ENCODE measurements at regions not wholly inside any gene's neighbourhood (a gene's known extent, or its start where the extent isn't known, plus 50 kb on each side); places are given as distances from the start of the nearest gene placed in this dataset.
A peak's percentile ranks its signal among the peaks of the same experiment; 100 is the strongest.
"Not testable (repeated sequence)": the region's sequence is repeated elsewhere in the genome, so short reads cannot be mapped to it uniquely, and the experiment has no call there.

DNA sequence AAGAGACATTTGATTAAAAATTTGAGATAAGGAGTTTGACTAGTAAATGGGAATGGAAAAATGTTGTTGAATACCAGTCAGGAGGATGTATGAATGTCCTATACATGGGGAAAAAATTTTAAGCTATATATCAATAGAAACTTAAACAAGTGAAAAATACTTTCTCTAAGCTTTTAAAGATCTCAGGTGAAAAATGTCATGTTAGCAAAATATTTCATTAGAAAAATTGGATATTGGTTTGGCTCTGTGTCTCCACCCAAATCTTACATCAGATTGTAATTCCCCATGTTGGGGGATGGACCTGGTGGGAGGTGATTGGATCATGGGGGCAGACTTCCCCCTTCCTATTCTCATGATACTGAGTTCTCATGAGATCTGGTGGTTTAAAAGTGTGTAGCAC lies 279.6 kb upstream of the CADM2 start:
- no peak for DNase-seq (ENCODE audit: low read depth)

DNA sequence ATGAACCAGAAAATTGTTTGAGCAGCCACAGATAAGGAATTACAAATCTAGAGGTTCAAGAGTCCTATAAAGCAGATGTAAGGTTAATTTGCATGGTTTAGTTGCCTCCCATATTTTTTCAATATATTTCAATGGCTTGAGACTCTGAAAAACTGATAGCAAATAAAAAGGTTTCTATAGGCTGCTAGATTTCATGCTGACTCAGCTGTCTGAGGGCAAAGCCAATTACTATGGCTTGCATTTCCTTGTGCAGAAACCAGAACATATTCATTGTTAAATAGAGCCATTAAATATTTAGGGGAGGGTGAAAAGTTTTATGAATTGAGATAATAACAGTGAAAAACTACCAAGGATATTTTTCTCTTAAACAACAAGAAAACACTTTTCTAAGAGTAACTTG lies 278.1 kb upstream of the CADM2 start:
- DNase-seq (ENCODE audit: low read depth) = no peak

GRCh38 chr3:84683493-84683892 lies 275.3 kb upstream of the CADM2 start:
- no peak for DNase-seq (ENCODE audit: low read depth)

DNA sequence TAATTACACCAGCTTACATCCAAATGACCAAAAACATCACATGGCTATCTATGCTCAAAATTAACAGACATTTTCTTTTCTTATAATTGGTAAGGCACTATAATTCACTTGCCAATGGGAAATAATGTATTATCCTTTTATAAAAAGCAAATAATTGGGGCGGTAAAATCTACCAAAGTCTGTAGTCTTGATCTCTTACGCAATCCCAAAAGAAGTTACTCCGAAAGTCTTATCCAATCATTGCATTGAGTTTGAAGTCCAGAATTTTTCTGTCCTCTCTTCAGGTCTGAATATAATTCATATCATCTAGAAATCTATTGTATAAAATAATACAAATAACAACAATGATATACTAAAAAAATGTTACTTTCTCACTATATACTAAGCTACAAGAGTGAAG lies 273.3 kb upstream of the CADM2 start:
- DNase-seq (ENCODE audit: low read depth) = no peak

DNA sequence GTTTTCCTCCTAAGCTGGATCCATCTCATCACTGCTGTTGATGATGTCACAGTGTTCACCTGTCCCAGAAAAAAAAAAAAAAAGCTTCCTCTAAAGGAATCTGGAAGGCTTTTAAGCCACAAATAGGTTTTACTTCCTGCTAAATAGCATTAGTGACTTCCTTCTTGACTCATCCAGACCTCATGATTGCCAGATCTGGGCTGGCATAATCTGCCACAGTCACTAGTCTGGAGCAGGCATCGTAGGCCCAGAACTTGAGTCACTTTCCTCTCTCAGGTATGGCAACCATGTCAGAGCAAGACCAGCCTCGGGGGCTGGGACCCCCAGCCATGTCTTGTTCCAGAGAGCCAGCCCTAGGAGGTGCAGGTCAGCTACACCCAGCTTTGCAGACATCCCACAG lies 266.5 kb upstream of the CADM2 start:
- no peak for DNase-seq (ENCODE audit: low read depth)

DNA sequence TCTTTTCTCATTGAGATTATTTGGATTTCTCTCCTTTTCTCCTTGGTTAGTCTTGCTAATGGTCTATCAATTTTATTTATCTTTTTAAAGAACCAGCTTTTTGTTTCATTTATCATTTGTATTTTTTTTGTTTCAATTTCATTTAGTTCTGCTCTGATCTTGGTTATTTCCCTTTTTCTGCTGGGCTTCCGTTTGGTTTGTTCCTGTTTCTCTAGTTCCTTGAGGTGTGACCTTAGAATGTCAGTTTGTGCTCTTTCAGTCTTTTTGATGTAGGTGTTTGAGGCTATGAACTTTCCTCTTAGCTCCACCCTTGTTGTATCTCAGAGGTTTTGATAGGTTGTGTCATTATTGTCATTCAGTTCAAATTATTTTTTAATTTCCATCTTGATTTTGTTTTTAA lies 248.5 kb upstream of the CADM2 start:
- DNase-seq (ENCODE audit: low read depth) = not testable (repeated sequence)

DNA sequence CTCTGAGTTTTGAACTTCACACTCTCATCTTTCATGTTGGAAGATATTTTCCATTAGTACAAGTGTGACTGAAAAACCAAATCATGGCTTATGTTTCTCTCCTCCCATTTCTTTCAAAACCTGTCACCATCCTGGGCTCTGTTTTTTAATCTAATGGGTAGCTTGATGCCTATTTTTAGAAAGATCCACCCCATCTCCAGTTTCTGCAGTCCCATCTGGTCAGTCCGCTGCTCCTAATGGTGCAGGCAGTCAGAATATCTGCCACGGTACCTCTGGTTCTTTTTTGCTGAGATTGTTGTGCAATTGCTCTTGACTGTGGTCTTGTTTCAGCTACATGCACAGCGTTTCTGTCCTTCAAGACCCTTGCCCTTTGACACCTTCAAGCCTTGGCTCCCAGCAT lies 240.9 kb upstream of the CADM2 start:
- no peak for DNase-seq (ENCODE audit: low read depth)

- DNase-seq (ENCODE audit: low read depth) = peak; percentile 68
Observed at GRCh38 chr3:84724877-84725276, 233.9 kb upstream of the CADM2 start.

GRCh38 chr3:84727616-84728015 lies 231.2 kb upstream of the CADM2 start:
- DNase-seq (ENCODE audit: low read depth) = no peak

DNA sequence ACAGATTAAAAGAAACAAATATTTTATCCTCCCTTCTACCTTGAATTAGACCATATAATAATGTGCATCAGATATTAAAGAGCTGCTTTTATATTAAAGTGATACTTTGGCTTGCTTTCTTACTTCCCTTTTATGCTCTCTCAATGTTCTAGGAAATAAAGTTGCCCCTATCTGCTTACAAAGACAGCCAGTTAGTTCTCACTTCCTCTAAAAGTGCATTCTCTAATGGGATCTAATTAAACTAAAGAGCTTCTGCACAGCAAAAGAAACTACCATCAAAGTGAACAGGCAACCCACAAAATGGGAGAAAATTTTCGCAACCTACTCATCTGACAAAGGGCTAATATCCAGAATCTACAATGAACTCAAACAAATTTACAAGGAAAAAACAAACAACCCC lies 224.1 kb upstream of the CADM2 start:
- not testable (repeated sequence) for DNase-seq (ENCODE audit: low read depth)

- no peak for DNase-seq (ENCODE audit: low read depth)
Observed at GRCh38 chr3:84738086-84738485, 220.7 kb upstream of the CADM2 start.

GRCh38 chr3:84742915-84743425 lies 215.8 kb upstream of the CADM2 start:
- DNase-seq (ENCODE audit: low read depth) = no peak

DNA sequence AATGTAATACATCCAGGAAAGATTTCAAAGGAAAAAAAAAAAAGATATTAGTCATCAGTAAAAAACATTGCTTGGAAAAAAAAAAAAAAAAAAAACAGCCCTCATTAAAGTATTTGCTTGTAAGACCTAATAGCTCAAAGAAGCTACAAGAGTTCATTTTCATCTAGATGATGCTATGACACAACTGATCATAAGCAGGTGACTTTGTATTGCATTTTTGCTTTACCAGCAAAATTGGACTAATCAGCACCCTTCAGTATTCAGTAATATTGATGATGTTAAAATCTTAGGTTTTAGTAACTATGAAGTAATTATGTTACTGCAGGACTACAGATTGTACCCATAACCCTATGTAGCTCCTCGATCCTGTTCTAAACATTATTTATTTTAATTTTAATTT lies 214.7 kb upstream of the CADM2 start:
- DNase-seq (ENCODE audit: low read depth) = no peak

DNA sequence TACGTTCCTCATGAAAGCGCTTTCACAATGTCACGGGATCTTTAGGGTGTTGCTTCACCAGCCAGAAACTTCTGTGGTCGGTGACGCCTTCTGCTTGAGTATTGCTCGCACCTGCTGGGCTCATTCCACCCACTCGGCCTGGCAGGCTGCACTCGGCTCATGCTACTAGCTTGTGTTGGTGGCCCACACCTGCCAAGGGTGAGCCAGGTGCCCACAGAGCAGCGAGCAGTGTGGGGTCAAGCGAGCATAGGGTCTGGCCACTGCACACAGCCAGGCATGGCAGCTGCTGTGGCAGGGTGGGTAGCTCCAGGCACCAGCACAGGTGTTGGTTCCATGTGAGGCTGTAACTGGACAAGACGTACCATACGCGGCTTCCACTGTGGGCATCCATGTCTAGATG lies 202.9 kb upstream of the CADM2 start:
- DNase-seq (ENCODE audit: low read depth) = no peak

DNA sequence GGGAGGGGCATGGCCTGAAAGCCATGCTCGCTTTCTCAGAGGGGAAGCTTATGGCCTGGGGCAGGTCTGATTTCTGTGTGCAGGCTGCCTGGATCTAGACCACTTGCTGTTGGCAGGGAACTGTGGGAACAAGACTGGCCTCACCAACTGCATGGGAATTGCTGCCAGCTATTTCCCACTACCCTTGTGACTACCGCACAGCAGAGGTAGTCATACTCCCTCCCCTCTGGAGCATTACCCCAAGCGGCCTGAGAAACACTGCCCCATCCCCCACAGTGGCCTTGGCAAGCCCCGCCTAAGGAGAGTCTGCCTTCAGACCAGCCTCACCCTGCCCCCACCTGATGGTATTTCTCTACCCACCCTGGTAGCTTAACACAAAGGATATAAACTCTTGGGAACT lies 199.4 kb upstream of the CADM2 start:
- DNase-seq (ENCODE audit: low read depth) = no peak

DNA sequence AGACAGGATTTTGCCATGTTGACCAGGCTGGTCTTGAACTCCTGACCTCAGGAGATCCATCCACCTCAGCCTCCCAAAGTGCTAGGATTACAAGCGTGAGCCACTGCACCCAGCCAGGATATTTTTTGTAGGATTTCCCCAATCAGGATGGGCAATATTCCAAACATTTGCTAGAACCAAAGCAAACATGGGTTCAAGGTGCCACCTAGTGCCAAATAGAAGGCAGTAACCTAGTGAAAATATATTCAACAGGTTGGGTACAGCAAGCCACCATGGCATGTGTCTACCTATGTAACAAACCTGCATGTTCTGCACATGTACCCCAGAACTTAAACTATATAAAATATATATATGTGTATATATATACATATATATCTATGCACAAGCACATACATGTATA lies 185.9 kb upstream of the CADM2 start:
- no peak for DNase-seq (ENCODE audit: low read depth)

- no peak for DNase-seq (ENCODE audit: low read depth)
Observed at GRCh38 chr3:84783281-84783680, 175.5 kb upstream of the CADM2 start.

DNA sequence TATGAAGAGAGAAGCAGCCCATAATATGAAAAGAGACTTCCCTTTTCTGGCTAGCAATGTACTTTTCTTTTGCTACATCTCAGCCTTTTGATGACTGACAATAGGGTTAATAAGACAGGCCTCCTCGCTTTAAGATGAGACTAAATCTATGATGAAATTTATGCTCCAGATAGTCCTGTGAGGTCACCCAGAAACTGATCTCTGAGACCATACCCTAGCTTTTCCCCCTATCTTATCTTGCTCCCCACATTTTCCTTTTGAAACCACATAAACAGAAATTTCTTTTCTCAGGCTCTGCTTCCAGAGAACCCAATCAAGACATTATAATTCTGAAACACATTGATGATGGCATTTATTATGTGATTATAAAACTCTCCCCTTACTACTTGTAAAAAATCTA lies 168.8 kb upstream of the CADM2 start:
- no peak for DNase-seq (ENCODE audit: low read depth)

GRCh38 chr3:84806958-84807357 lies 151.8 kb upstream of the CADM2 start:
- DNase-seq (ENCODE audit: low read depth) = no peak

GRCh38 chr3:84820126-84820525 lies 138.7 kb upstream of the CADM2 start:
- no peak for DNase-seq (ENCODE audit: low read depth)

GRCh38 chr3:84820906-84821305 lies 137.9 kb upstream of the CADM2 start:
- DNase-seq (ENCODE audit: low read depth) = no peak

DNA sequence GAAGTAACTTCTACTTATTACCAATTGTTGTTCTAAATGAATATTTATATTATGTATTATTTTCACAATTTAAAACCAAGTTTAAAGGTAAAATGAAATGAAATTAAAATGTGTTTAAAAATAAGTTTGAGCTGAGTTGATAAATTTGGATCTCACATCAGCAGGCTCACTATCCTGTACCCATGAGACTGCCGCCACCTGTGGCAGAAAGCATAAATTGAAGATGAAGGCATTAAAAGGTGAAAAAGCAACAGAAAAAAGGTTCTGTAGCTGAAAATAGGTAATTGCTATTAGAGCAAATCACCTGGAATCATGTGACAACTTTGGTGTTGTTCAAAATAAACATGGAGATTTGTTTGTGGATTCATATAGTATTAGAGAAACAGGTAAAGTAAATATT lies 133.0 kb upstream of the CADM2 start:
- DNase-seq (ENCODE audit: low read depth) = no peak

DNA sequence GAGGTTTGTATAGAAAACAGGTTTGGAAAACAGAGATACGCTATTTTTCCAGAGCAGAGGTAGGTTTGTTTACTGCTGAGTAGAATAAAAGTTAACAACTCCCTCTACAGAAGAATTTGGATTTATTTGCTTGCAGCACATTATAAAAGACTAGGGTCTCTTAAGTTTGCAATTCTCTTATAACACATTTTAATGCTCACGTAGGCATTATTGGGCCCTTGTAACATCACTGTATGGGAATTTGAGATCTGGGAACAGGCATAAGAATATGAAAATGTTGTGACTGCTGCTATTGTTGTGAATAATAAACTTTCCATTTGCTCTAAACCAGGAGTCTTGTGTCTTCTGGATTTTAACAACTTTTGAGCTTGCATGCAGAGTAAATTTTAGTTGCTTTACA lies 128.3 kb upstream of the CADM2 start:
- no peak for DNase-seq (ENCODE audit: low read depth)

DNA sequence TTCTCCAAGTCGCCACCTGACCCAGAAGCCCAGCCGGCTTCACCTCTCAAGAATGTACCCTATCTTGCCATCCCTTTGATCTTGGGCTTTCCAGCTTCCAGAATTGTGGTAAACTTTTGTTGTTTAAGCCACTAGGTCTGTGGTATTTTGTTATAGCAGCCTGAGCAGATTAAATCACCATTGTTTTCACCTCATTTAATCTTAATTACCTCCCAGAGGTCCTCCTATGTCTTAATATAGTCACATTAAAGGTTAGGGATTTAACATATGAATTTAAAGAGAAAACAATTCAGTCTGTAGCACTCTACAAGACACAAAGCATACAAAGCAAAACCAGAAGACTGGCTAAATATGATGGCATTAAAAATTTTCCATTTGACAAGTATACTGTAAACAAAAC lies 123.4 kb upstream of the CADM2 start:
- DNase-seq (ENCODE audit: low read depth) = no peak

DNA sequence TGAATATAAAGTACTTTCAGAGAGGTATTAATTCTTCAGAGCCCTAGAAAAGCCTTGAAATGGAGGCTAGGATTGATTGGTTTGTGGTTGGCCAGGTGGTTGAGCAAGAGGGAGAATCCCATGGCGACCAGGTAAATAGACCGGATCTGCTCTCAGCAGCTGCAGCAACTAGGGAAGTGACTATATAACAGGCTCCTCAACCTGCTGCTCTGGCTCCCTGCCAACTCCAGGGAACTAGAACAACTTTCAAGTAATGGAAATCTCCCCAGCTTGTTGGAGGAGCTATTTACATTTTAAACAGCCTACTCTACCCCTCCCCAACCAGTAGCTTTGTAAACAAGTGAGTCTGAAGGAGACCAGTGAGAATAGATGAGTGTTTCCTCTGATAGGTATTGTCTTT lies 121.8 kb upstream of the CADM2 start:
- DNase-seq (ENCODE audit: low read depth) = no peak
